OCI-LY3 (cell line): ENCODE measurements at regions not wholly inside any gene's neighbourhood (a gene's known extent, or its start where the extent isn't known, plus 50 kb on each side); places are given as distances from the start of the nearest gene placed in this dataset.

Experiments used
- H2AFZ ChIP-seq: fragments of 200-600, 300-600 bp; shearing (Covaris generic); 2 replicates; pipeline ENCODE4 v1.6.0; 2014; ENCODE audit warnings: antibody characterized with exemption, low read depth, low read length
- H3K27ac ChIP-seq: fragments of 200-600, 300-600 bp; sonication (generic); 2 replicates; pipeline ENCODE4 v1.5.1; 2014; ENCODE audit warnings: mild to moderate bottlenecking, low read length, moderate library complexity, mixed read lengths
- H3K27me3 ChIP-seq: fragments of 200-600, 300-600 bp; sonication (generic); 2 replicates; pipeline ENCODE4 v1.6.1; 2014; ENCODE audit warnings: low read depth, low read length, mixed read lengths
- H3K36me3 ChIP-seq: fragments of 200-600, 300-600 bp; sonication (generic); replicated peaks from 2 replicates; pipeline ENCODE3; 2014; ENCODE audit warnings: low read depth, low read length, mixed read lengths
- H3K4me1 ChIP-seq: fragments of 300-600, 200-600 bp; sonication (generic); 2 replicates; pipeline ENCODE4 v1.6.1; 2014; ENCODE audit warnings: low read length, mixed read lengths
- H3K4me2 ChIP-seq: fragments of 200-600, 300-600 bp; sonication (generic); 2 replicates; pipeline ENCODE4 v1.6.1; 2014; ENCODE audit warnings: low read length, mixed read lengths
- H3K4me3 ChIP-seq: fragments of 300-600, 200-600 bp; sonication (generic); 2 replicates; pipeline ENCODE4 v1.5.1; 2014; ENCODE audit warnings: antibody characterized with exemption, mild to moderate bottlenecking, low read length, moderate library complexity
- H3K79me2 ChIP-seq: fragments of 300-600, 200-600 bp; shearing (Covaris generic); 2 replicates; pipeline ENCODE4 v1.6.1; 2014; ENCODE audit warnings: mild to moderate bottlenecking, low read length, mixed read lengths
- H3K9ac ChIP-seq: fragments of 300-600, 200-600 bp; shearing (Covaris generic); 2 replicates; pipeline ENCODE4 v1.6.0; 2014; ENCODE audit warnings: mild to moderate bottlenecking, low read length, moderate library complexity
- H3K9me3 ChIP-seq: fragments of 200-600, 300-600 bp; shearing (Covaris generic); 2 replicates; pipeline ENCODE4 v1.6.1; 2014; ENCODE audit warnings: low read length, mixed read lengths; ENCODE audit not compliant: insufficient read depth
- H4K20me1 ChIP-seq: fragments of 200-600, 300-600 bp; sonication (generic); 2 replicates; pipeline ENCODE4 v1.6.1; 2016; ENCODE audit warnings: low read length, mixed read lengths; ENCODE audit not compliant: insufficient read depth
- CTCF ChIP-seq: fragments of 200-600, 300-600 bp; sonication (generic); IDR thresholded peaks from 2 replicates; pipeline ENCODE4 v1.5.1; 2014; ENCODE audit warnings: antibody characterized with exemption, low read length, low read depth
- EZH2phosphoT487 ChIP-seq: fragments of 200-600 bp; shearing (Covaris generic); IDR thresholded peaks from 2 replicates; pipeline ENCODE4 v1.6.1; 2018; ENCODE audit warnings: antibody characterized with exemption, mixed run types, low read depth

GRCh38 chrX:10032147-10032546 lies 65.0 kb downstream of the CLDN34 start:
- no peaks in the 10 kb centered on the region for H3K79me2 ChIP-seq
- H3K4me1 ChIP-seq = no peaks in the 10 kb centered on the region
- H3K9me3 ChIP-seq = no peaks in the 10 kb centered on the region
- peaks cover 5% of the 10 kb centered on the region; the same call in 1 of the 2 replicates for H3K27me3 ChIP-seq
- no peak overlapping the region for H3K4me3 ChIP-seq
- H2AFZ ChIP-seq = no peak overlapping the region
- H3K27ac ChIP-seq = no peak overlapping the region
- H3K9ac ChIP-seq = no peak overlapping the region
- no peaks in the 10 kb centered on the region for H4K20me1 ChIP-seq
- H3K4me2 ChIP-seq = no peak overlapping the region
- TF ChIP-seq EZH2phosphoT487 = no peak
- H3K36me3 ChIP-seq = no peaks in the 10 kb centered on the region

GRCh38 chrX:10033375-10034007 lies 66.3 kb downstream of the CLDN34 start:
- Histone ChIP-seq H3K27ac (no peak overlapping the region), H3K9me3 (no peaks in the 10 kb centered on the region), H3K4me1 (no peaks in the 10 kb centered on the region), H3K4me3 (no peak overlapping the region), H3K27me3 (no peaks in the 10 kb centered on the region), H3K79me2 (no peaks in the 10 kb centered on the region), H3K9ac (no peak overlapping the region), H3K36me3 (no peaks in the 10 kb centered on the region), H3K4me2 (no peak overlapping the region), H2AFZ (no peak overlapping the region), H4K20me1 (no peaks in the 10 kb centered on the region)
- no peak for TF ChIP-seq EZH2phosphoT487
- TF ChIP-seq CTCF = no peak

GRCh38 chrX:10034740-10035260 lies 67.6 kb downstream of the CLDN34 start:
- Histone ChIP-seq H3K79me2 (no peaks in the 10 kb centered on the region), H3K9me3 (no peaks in the 10 kb centered on the region), H3K36me3 (no peaks in the 10 kb centered on the region), H3K4me1 (no peaks in the 10 kb centered on the region), H4K20me1 (no peaks in the 10 kb centered on the region), H3K4me2 (no peak overlapping the region), H3K27me3 (no peaks in the 10 kb centered on the region), H2AFZ (no peak overlapping the region), H3K4me3 (no peak overlapping the region), H3K27ac (no peak overlapping the region), H3K9ac (no peak overlapping the region)
- TF ChIP-seq CTCF (no peak), EZH2phosphoT487 (no peak)

- H3K36me3 ChIP-seq = no peaks in the 10 kb centered on the region
- H3K4me3 ChIP-seq = no peak overlapping the region
- H3K27ac ChIP-seq = no peak overlapping the region
- H2AFZ ChIP-seq = no peak overlapping the region
- no peaks in the 10 kb centered on the region for H3K27me3 ChIP-seq
- H3K9me3 ChIP-seq = no peaks in the 10 kb centered on the region
- H3K4me1 ChIP-seq = no peaks in the 10 kb centered on the region
- TF ChIP-seq EZH2phosphoT487 (no peak), CTCF (no peak)
- no peaks in the 10 kb centered on the region for H4K20me1 ChIP-seq
- no peak overlapping the region for H3K9ac ChIP-seq
- H3K79me2 ChIP-seq = no peaks in the 10 kb centered on the region
- H3K4me2 ChIP-seq = no peak overlapping the region
Observed at GRCh38 chrX:10038585-10038984, 71.4 kb downstream of the CLDN34 start.
